ENCODE measurements at regions not wholly inside any gene's neighbourhood (a gene's known extent, or its start where the extent isn't known, plus 50 kb on each side); places are given as distances from the start of the nearest gene placed in this dataset.
"Not testable (repeated sequence)": the region's sequence is repeated elsewhere in the genome, so short reads cannot be mapped to it uniquely, and the experiment has no call there.

- TF ChIP-seq ZBTB49 (tag by site-specific recombination; IDR thresholded peaks at IDR 0.05; ENCODE audit: low read depth): no peak
- TF ChIP-seq ZNF768 (tag by site-specific recombination; IDR thresholded peaks at IDR 0.05): no peak
- no peak for TF ChIP-seq ZNF350 (tag by site-specific recombination; IDR thresholded peaks at IDR 0.05)
- no peak for TF ChIP-seq ZFP3 (tag by site-specific recombination; IDR thresholded peaks at IDR 0.05; ENCODE audit: low read depth)
- no peak for TF ChIP-seq ZNF366 (tag by site-specific recombination; conservative IDR thresholded peaks at IDR 0.05)
- no peak for TF ChIP-seq ZNF521 (tag by site-specific recombination; IDR thresholded peaks at IDR 0.05)
- no peak for TF ChIP-seq BCL11A (tag by site-specific recombination; IDR thresholded peaks at IDR 0.05; ENCODE audit: low read depth)
These were observed 372.9 kb upstream of the MAOA start (continued) for GRCh38 chrX:43283187-43283586.

- POLR2A ChIA-PET; H3K36me3 ChIP-seq (ENCODE audit: control insufficient read depth in 2 of 2, insufficient read depth in 1 of 2, low read length in 2 of 2); H3K9me3 ChIP-seq (ENCODE audit: control insufficient read depth, insufficient read depth, low read depth, low read length); H3K4me1 ChIP-seq (ENCODE audit: control insufficient read depth, insufficient read depth, low read length); H3K27ac ChIP-seq (ENCODE audit: extremely low read depth, low read depth, low read length); H3K4me3 ChIP-seq (ENCODE audit: low read depth, low read length); CTCF ChIA-PET: not testable (repeated sequence)
These were observed 344.5 kb upstream of the MAOA start for GRCh38 chrX:43311625-43312024.

- Histone ChIP-seq H3K4me1 (ENCODE audit: control insufficient read depth, insufficient read depth, low read length) (no peaks in the 10 kb centered on the region), H3K27ac (ENCODE audit: extremely low read depth, low read depth, low read length) (no peak overlapping the region), H3K4me3 (ENCODE audit: low read depth, low read length) (no peak overlapping the region), H3K36me3 (ENCODE audit: control insufficient read depth in 2 of 2, insufficient read depth in 1 of 2, low read length in 2 of 2) (no peaks in the 10 kb centered on the region), H3K9me3 (ENCODE audit: control insufficient read depth, insufficient read depth, low read depth, low read length) (no peaks in the 10 kb centered on the region; the same call in 1 of the 2 replicates)
- ChIA-PET CTCF (no interaction called here), POLR2A (no interaction called here)
- TF ChIP-seq ZNF114 (tag by site-specific recombination; IDR thresholded peaks at IDR 0.05) (no peak), KLF8 (tag by site-specific recombination; IDR thresholded peaks at IDR 0.05) (no peak), ZNF302 (tag by site-specific recombination; IDR thresholded peaks at IDR 0.05; ENCODE audit: low read depth) (no peak), MYNN (tag by site-specific recombination; IDR thresholded peaks at IDR 0.05; ENCODE audit: borderline replicate concordance) (no peak), ZNF645 (tag by site-specific recombination; IDR thresholded peaks at IDR 0.05) (no peak)
These were observed 343.1 kb upstream of the MAOA start for GRCh38 chrX:43313035-43313434.

- H3K4me1 ChIP-seq (ENCODE audit: control insufficient read depth, insufficient read depth, low read length): no peaks in the 10 kb centered on the region
- no peaks in the 10 kb centered on the region; the same call in 1 of the 2 replicates for H3K9me3 ChIP-seq (ENCODE audit: control insufficient read depth, insufficient read depth, low read depth, low read length)
- no peak overlapping the region for H3K27ac ChIP-seq (ENCODE audit: extremely low read depth, low read depth, low read length)
- CTCF ChIA-PET: no interaction called here
- no peak overlapping the region for H3K4me3 ChIP-seq (ENCODE audit: low read depth, low read length)
- POLR2A ChIA-PET: no interaction called here
- H3K36me3 ChIP-seq (ENCODE audit: control insufficient read depth in 2 of 2, insufficient read depth in 1 of 2, low read length in 2 of 2): no peaks in the 10 kb centered on the region
- TF ChIP-seq SALL2 (tag by site-specific recombination; IDR thresholded peaks at IDR 0.05; ENCODE audit: borderline replicate concordance) (no peak), ZNF112 (tag by site-specific recombination; IDR thresholded peaks at IDR 0.05) (no peak), ZNF19 (tag by site-specific recombination; IDR thresholded peaks at IDR 0.05; ENCODE audit: low read depth) (no peak), ZNF133 (tag by site-specific recombination; IDR thresholded peaks at IDR 0.05) (no peak), ZNF530 (tag by site-specific recombination; IDR thresholded peaks at IDR 0.05; ENCODE audit: low read depth) (no peak), PRDM6 (tag by site-specific recombination; IDR thresholded peaks at IDR 0.05) (no peak), ZNF585B (tag by site-specific recombination; IDR thresholded peaks at IDR 0.05) (no peak), ZNF174 (tag by site-specific recombination; IDR thresholded peaks at IDR 0.05) (no peak), TSHZ1 (tag by site-specific recombination; IDR thresholded peaks at IDR 0.05; ENCODE audit: borderline replicate concordance) (no peak)
These were observed 341.6 kb upstream of the MAOA start for GRCh38 chrX:43314525-43314924.
